Gastroesophageal sphincter (tissue), 3 donors: ENCODE measurements at regions not wholly inside any gene's neighbourhood (a gene's known extent, or its start where the extent isn't known, plus 50 kb on each side); places are given as distances from the start of the nearest gene placed in this dataset.

Experiments
- POLR2A ChIP-seq, 2 donors: fragments of 450-650 bp; IDR thresholded peaks; one replicate each; pipeline ENCODE4 v1.6.1; 2017; ENCODE audit warnings: antibody characterized with exemption in 2 of 2, mild to moderate bottlenecking in 2 of 2, moderate library complexity in 1 of 2
- POLR2AphosphoS5 ChIP-seq: sonication (generic); formaldehyde crosslinking; IDR thresholded peaks from one replicate; pipeline ENCODE4 v1.6.1; 2017; ENCODE audit warnings: antibody characterized with exemption
- TF ChIP-seq, protein P1 (sequence below), 4 experiments: fragments of 200-600 bp in 2 of 4; fragments of 450-650 bp in 2 of 4; sonication (generic) in 1 of 4; IDR thresholded peaks; one replicate each; pipeline ENCODE4 v1.5.1; 2017 to 2019; ENCODE audit warnings: antibody characterized with exemption in 4 of 4, mild to moderate bottlenecking in 2 of 4, moderate library complexity in 2 of 4

DNA sequence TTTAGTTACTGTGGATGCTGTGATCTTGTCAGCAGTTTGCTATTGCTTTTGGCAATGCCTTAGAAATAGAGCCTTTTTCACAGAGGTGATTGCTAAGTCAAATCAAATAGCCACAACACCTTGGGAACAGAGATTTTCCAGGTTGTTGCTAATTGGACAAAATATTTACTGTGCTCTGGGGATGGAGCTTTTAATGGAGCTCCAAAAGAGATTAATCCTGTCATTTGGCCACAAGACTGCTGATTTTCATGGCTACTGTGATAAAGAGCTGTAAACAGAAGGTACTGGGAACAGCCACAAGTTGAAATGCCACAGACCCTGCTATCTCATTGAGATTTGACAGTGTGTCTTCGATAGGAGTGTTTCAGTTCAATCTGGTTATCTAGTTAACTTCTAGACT, 1715.2 kb upstream of the ADGRL3 start:
- TF ChIP-seq POLR2AphosphoS5 (no peak), POLR2A (IDR thresholded peaks at IDR 0.05) (no peak)
- TF ChIP-seq, protein P1, sequence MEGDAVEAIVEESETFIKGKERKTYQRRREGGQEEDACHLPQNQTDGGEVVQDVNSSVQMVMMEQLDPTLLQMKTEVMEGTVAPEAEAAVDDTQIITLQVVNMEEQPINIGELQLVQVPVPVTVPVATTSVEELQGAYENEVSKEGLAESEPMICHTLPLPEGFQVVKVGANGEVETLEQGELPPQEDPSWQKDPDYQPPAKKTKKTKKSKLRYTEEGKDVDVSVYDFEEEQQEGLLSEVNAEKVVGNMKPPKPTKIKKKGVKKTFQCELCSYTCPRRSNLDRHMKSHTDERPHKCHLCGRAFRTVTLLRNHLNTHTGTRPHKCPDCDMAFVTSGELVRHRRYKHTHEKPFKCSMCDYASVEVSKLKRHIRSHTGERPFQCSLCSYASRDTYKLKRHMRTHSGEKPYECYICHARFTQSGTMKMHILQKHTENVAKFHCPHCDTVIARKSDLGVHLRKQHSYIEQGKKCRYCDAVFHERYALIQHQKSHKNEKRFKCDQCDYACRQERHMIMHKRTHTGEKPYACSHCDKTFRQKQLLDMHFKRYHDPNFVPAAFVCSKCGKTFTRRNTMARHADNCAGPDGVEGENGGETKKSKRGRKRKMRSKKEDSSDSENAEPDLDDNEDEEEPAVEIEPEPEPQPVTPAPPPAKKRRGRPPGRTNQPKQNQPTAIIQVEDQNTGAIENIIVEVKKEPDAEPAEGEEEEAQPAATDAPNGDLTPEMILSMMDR (IDR thresholded peaks at IDR 0.05) = no peak
